OCI-LY1 (cell line): ENCODE measurements at regions not wholly inside any gene's neighbourhood (a gene's known extent, or its start where the extent isn't known, plus 50 kb on each side); places are given as distances from the start of the nearest gene placed in this dataset.
"Not testable (repeated sequence)": the region's sequence is repeated elsewhere in the genome, so short reads cannot be mapped to it uniquely, and the experiment has no call there.

Source experiments
- H2AFZ ChIP-seq: fragments of 200-600 bp; sonication (generic), shearing (Covaris generic); 2 replicates; pipeline ENCODE4 v1.6.0; 2014; ENCODE audit warnings: antibody characterized with exemption, mild to moderate bottlenecking, low read length
- H3F3A ChIP-seq: fragments of 200-600 bp; sonication (generic), shearing (Covaris generic); 2 replicates; pipeline ENCODE4 v1.6.0; 2014; ENCODE audit warnings: mild to moderate bottlenecking, antibody characterized with exemption, low read length, moderate library complexity; ENCODE audit not compliant: insufficient read depth
- H3K27ac ChIP-seq: fragments of 200-600 bp; sonication (generic); 2 replicates; pipeline ENCODE4 v1.5.1; 2014; ENCODE audit warnings: low read length, mixed run types, mild to moderate bottlenecking, low read depth; ENCODE audit not compliant: poor library complexity, severe bottlenecking
- H3K27me3 ChIP-seq: fragments of 200-600 bp; sonication (generic); 2 replicates; pipeline ENCODE4 v1.6.0; 2014; ENCODE audit warnings: antibody characterized with exemption, mild to moderate bottlenecking, low read length, moderate library complexity; ENCODE audit not compliant: insufficient read depth
- H3K36me3 ChIP-seq: fragments of 200-600 bp; sonication (generic); 2 replicates; pipeline ENCODE4 v1.6.1; 2014; ENCODE audit warnings: mild to moderate bottlenecking, antibody characterized with exemption, low read length, moderate library complexity, mixed read lengths; ENCODE audit not compliant: insufficient read depth
- H3K4me1 ChIP-seq: fragments of 200-600 bp; sonication (generic); 2 replicates; pipeline ENCODE4 v1.5.1; 2014; ENCODE audit warnings: mild to moderate bottlenecking, low read length, moderate library complexity; ENCODE audit not compliant: insufficient read depth, severe bottlenecking
- H3K4me2 ChIP-seq: fragments of 200-600 bp; sonication (generic), shearing (Covaris generic); 2 replicates; pipeline ENCODE4 v1.6.1; 2014; ENCODE audit warnings: low read length
- H3K4me3 ChIP-seq: fragments of 200-600 bp; sonication (generic); 2 replicates; pipeline ENCODE4 v1.5.1; 2014; ENCODE audit warnings: low read length, low read depth, mild to moderate bottlenecking, mixed read lengths; ENCODE audit not compliant: poor library complexity, severe bottlenecking
- H3K79me2 ChIP-seq: fragments of 200-600 bp; shearing (Covaris generic); 2 replicates; pipeline ENCODE4 v1.6.1; 2016; ENCODE audit warnings: mixed run types, low read length, mixed read lengths; ENCODE audit not compliant: insufficient read depth
- H3K9ac ChIP-seq: fragments of 200-600 bp; sonication (generic), shearing (Covaris generic); 2 replicates; pipeline ENCODE4 v1.6.1; 2014; ENCODE audit warnings: mild to moderate bottlenecking, low read length, mixed read lengths
- H3K9me2 ChIP-seq: fragments of 200-600 bp; sonication (generic), shearing (Covaris generic); 2 replicates; pipeline ENCODE4 v1.6.1; 2014; ENCODE audit warnings: low read depth, mild to moderate bottlenecking, low read length, mixed read lengths
- H3K9me3 ChIP-seq: fragments of 200-600 bp; shearing (Covaris generic); 2 replicates; pipeline ENCODE4 v1.6.1; 2014; ENCODE audit warnings: low read length, mixed read lengths
- H4K20me1 ChIP-seq: fragments of 200-600 bp; sonication (generic), shearing (Covaris generic); 2 replicates; pipeline ENCODE4 v1.6.0; 2016; ENCODE audit warnings: mild to moderate bottlenecking, low read length; ENCODE audit not compliant: insufficient read depth

GRCh38 chr2:89537862-89538261 is 846.4 kb downstream of the RPIA start:
- H3K4me3 ChIP-seq, H2AFZ ChIP-seq: not testable (repeated sequence)

GRCh38 chr2:89544110-89544509 is 852.6 kb downstream of the RPIA start:
- not testable (repeated sequence) for H3K36me3 ChIP-seq, H3F3A ChIP-seq, H3K27ac ChIP-seq, H3K9me3 ChIP-seq, H3K27me3 ChIP-seq, H4K20me1 ChIP-seq, H3K79me2 ChIP-seq, H3K4me2 ChIP-seq, H2AFZ ChIP-seq, H3K9ac ChIP-seq, H3K4me3 ChIP-seq, H3K4me1 ChIP-seq, H3K9me2 ChIP-seq

More at GRCh38 chr2:89537862-89538261, 846.4 kb downstream of the RPIA start:
- H3K4me2 ChIP-seq, H3K79me2 ChIP-seq, H4K20me1 ChIP-seq, H3F3A ChIP-seq, H3K9me3 ChIP-seq, H3K27me3 ChIP-seq, H3K9ac ChIP-seq, H3K4me1 ChIP-seq, H3K36me3 ChIP-seq, H3K27ac ChIP-seq, H3K9me2 ChIP-seq: not testable (repeated sequence)

GRCh38 chr2:89579154-89579553 is 887.7 kb downstream of the RPIA start:
- H3F3A ChIP-seq, H3K36me3 ChIP-seq, H4K20me1 ChIP-seq, H3K4me3 ChIP-seq, H3K9ac ChIP-seq, H3K27me3 ChIP-seq, H3K27ac ChIP-seq, H2AFZ ChIP-seq, H3K4me2 ChIP-seq, H3K9me3 ChIP-seq, H3K9me2 ChIP-seq, H3K79me2 ChIP-seq, H3K4me1 ChIP-seq: not testable (repeated sequence)

GRCh38 chr2:89582816-89583215 is 891.3 kb downstream of the RPIA start:
- not testable (repeated sequence) for H3K9me2 ChIP-seq, H2AFZ ChIP-seq, H3K27me3 ChIP-seq, H4K20me1 ChIP-seq, H3K79me2 ChIP-seq, H3K27ac ChIP-seq, H3K9ac ChIP-seq, H3F3A ChIP-seq, H3K4me3 ChIP-seq, H3K9me3 ChIP-seq, H3K4me2 ChIP-seq, H3K4me1 ChIP-seq, H3K36me3 ChIP-seq

- H3K4me3 ChIP-seq, H3K4me1 ChIP-seq, H3K79me2 ChIP-seq, H3K36me3 ChIP-seq, H4K20me1 ChIP-seq, H3K27ac ChIP-seq, H3K27me3 ChIP-seq, H3K9me2 ChIP-seq, H3K9me3 ChIP-seq, H3K9ac ChIP-seq, H3K4me2 ChIP-seq, H3F3A ChIP-seq, H2AFZ ChIP-seq: not testable (repeated sequence)
These were observed 892.6 kb downstream of the RPIA start for GRCh38 chr2:89584046-89584445.

- peak overlapping the region; percentile 57 for H3K4me3 ChIP-seq
- H3K4me2 ChIP-seq, result peak overlapping the region; percentile 26; the same call in 1 of the 2 replicates
- H2AFZ ChIP-seq, H3K9me2 ChIP-seq, H3K27me3 ChIP-seq, H3K4me1 ChIP-seq, H3F3A ChIP-seq, H3K36me3 ChIP-seq, H4K20me1 ChIP-seq, H3K9me3 ChIP-seq, H3K79me2 ChIP-seq, H3K27ac ChIP-seq: not testable (repeated sequence)
- peak overlapping the region; percentile 54; the same call in 1 of the 2 replicates for H3K9ac ChIP-seq
These were observed 893.5 kb downstream of the RPIA start for GRCh38 chr2:89584868-89585557.

GRCh38 chr2:89585558-89585920 is 894.1 kb downstream of the RPIA start:
- not testable (repeated sequence) for H3K36me3 ChIP-seq, H3K9me2 ChIP-seq, H4K20me1 ChIP-seq, H3K79me2 ChIP-seq, H2AFZ ChIP-seq, H3F3A ChIP-seq, H3K4me1 ChIP-seq, H3K9me3 ChIP-seq, H3K27ac ChIP-seq, H3K27me3 ChIP-seq
- Histone ChIP-seq H3K9ac (peak overlapping the region; percentile 54; the same call in 1 of the 2 replicates), H3K4me2 (peak overlapping the region; percentile 54), H3K4me3 (peak overlapping the region; percentile 57)

GRCh38 chr2:89599843-89600242 is 908.4 kb downstream of the RPIA start:
- not testable (repeated sequence) for H3K9me2 ChIP-seq, H3K4me1 ChIP-seq, H3K9me3 ChIP-seq, H3K9ac ChIP-seq, H3K36me3 ChIP-seq, H3F3A ChIP-seq, H3K27me3 ChIP-seq, H4K20me1 ChIP-seq, H3K4me3 ChIP-seq, H3K4me2 ChIP-seq, H3K27ac ChIP-seq, H2AFZ ChIP-seq, H3K79me2 ChIP-seq
